NCI-H82 (cell line): ENCODE measurements at regions not wholly inside any gene's neighbourhood (a gene's known extent, or its start where the extent isn't known, plus 50 kb on each side); places are given as distances from the start of the nearest gene placed in this dataset.

ENCODE experiments used
- DNase-seq: peaks from one replicate; lab custom pipeline; 2025; lab: John Stamatoyannopoulos, UW

DNA sequence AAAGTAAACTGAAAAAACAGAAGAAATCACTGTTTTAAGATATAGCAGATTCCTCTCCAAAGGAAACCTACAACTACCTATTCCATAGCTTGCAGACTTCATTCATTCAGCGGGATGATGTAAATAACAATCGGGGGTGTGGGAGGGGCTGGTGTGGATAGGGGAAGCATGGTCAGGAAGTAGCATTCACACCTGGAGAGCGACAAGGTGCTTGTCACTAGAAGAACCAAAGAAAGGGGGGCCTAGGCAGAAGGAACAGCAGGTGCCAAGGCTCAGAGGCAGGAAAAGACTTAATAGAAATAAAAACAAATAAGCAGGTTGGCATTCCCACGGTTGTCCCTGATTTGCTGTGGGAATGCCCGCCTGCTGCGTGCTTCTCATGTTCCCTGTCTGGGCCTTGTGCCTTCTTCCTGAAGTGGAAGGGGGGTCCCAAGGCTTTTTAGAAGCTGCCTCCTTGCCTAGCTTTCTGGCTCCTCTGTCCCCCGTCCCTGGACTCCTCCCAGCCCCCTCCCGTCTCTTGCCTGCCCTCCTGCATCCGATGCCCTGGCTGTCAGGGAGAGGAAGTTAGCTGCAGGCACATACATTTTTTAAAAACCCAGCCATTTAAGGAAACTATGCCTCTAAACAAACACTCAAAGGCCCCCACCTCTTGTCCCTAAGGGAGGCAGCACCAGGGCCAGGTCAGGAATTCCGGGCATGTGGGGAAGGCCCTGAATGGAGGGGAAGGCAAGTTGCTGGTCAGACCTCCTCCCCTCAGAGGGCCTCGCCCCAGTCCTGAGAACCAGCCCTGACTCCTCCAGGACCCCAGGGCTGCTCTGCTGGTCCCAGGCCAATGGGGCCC is 54.7 kb upstream of the PRDM11 start:
- no peak for DNase-seq

DNA sequence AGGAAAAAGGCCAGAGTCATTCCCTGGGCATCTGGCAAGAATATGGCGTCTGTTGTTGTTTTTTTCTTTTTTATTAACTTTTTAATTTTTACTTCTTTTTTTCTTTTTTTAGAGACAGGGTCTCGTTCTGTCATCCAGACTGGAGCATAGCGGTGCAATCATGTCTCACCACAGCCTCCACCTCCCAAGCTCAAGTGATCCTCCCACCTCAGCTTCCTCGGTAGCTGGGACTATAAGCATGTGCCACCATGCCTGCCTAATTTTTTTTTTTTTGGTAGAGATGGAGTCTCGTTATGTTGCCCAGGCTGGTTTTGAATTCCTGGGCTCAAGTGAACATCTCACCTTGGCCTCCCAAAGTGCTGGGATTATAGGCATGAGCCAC is 54.0 kb upstream of the PRDM11 start:
- DNase-seq: no peak

DNA sequence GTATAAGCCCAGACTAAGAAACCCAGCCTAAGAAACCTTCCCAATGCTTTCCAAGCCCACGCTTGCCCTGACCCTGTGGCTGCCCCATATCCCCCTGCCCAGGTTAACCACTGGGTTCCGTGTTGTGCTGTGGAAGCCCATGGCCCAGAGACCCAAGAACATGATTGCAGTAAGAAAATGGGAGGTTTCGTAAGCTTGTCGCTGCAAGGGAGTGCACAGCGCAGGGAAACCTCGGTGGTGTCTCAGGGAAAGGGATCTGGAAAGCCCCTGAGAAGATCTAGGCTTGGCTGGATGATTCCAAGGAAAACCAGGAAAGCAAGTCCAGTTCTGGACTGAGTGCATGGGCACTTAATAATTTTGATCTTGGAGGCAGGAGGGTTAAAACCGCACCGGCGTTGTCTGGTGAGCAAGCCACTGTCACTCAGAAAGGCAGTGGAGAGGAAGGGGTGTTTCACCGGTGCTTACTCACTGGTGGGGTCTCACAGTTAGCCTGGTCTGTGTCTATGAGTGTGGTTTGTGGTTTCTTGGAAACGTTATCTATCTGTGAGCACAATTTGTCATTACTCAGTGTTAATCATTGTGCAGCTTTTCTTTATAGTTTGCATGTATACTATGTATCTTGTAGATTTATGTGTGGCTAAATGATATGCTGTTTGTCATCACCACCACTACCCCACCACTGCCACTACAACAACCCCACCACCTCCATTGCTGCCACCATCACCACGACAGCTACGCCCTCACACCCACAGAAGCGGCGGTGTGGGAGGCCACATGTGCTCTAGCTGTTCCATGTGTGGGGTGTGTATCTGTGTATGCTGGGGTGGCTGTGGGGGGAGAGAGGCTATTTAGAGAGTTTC is 53.3 kb upstream of the PRDM11 start:
- DNase-seq: no peak

DNA sequence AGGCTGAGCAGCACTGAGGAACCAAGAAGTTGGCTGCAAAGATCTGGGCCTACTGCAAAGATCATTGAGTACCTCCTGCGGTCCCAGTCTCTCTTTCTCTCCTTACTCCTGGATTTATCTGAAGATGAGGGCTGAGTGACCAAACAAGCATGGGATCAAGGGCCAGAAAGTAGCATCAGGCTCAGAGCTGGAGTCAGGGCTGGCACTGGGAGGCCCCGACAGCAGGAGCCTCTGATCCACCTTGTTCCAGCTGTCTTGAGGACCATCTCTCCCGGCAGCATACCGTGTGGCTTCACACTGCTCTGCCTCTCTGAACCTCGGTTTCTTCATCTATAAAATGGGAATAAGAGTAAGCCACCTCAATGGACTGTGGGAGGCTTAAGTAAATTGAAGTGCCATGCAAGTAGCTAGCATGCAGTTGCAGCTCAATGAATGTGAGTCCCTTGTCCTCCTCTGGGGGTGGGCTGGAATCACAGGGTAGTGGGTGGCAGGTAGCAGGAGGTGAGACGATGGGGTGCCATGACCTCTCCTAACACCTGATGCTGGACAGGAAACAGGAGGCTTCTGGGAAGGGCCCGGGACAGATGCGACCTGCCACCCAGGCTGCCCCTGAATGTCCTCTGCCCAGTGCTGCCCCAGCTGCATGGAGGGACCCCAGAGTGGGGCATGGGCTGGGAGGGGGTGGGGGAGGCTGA is 52.5 kb upstream of the PRDM11 start:
- no peak for DNase-seq

DNA sequence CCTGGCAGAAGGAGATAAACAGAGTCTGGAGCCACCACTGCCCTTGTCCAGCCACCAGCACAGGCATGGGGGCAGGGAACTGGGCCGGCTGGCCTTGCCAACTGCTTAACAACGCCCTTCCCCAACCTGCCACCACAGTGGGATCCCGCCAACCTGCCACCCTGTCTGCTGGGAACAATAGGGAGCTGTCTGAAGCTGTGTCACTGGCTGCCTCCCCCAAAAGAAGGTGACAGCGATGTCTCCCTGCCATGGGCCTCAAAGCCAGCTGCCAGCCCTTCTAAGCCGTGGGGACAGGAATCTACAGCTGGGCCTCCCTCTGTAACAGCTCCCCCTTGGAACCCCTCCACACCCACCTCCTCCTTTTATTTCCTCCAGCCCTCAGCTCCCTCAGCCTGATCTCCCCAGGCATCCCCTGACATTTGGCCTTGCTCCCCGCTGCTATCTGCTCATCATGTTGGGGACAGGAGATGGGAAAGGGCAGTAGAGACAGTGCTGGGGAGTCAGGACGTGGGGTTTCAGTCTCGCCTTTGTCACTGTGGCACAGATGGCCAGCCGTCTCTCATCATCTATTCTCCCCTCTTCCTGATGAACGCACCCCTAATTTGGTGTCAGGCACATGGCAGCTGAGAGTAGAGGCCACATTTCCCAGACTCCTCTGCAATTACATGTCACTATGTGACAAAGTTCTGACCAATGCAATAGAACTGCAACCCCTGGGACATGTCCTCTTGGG is 51.3 kb upstream of the PRDM11 start:
- DNase-seq: peak; percentile 49

DNA sequence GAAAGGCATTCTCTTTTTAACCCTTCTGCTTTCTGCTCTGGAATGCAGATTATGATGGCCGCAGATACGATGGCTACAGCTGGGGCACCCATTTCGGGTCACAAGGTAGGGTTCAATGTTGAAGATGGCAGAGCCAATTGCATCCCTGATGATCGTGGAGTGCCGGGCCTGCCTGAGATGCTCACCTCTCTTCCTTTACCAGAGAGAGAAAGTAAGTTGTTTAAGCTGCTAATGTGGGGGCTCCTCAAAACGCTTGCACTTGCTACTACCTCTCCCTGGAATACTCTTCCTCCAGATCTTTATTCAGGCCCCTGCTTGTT is 50.8 kb upstream of the PRDM11 start:
- DNase-seq: no peak

DNA sequence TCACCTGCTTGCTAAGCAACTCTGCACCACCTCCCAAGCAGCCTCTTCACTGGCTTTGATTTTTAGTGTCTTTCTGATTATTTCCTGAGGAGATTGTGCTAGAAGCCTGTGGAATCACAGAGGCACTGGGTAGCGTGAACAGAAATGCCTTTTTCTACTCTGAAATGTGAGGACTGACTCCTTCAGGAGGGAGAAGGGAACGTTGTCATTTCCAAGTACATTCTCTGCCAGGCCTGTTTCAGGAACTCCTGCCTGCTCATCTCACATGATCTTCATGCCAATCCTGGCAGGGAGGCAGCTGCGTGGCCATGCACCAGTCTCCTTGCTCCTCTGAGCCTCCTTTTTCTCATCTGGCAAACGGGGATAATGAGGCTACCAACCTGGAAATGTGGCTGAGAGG is 49.8 kb upstream of the PRDM11 start:
- no peak for DNase-seq
